Right lobe of liver (tissue), 6 donors: ENCODE measurements at regions not wholly inside any gene's neighbourhood (a gene's known extent, or its start where the extent isn't known, plus 50 kb on each side); places are given as distances from the start of the nearest gene placed in this dataset.

Source experiments
- ATAC-seq, 4 donors: fragments of 200-7000 bp; cut with Tn5 transposase; one replicate each; pipeline ENCODE4 v1.9.1; 2020; ENCODE audit warnings: mild to moderate bottlenecking in 4 of 4, moderate library complexity in 4 of 4
- DNase-seq, 3 donors: peaks; one replicate each; pipeline ENCODE4 v3.0.0-alpha.2; 2020
- H3K27ac ChIP-seq, 3 donors: fragments of 200-600 bp; one replicate each; pipeline ENCODE4 v1.8.0; 2022
- H3K27me3 ChIP-seq, 2 donors: fragments of 200-600 bp; one replicate each; pipeline ENCODE4 v1.8.0; 2022
- H3K36me3 ChIP-seq, 4 donors: fragments of 200-600 bp; sonication (generic) in 1 of 4; one replicate each; pipeline versions ENCODE4 v1.5.1 to v1.8.0; 2017 to 2022; ENCODE audit warnings: control low read depth in 1 of 4
- H3K4me1 ChIP-seq, 4 donors: fragments of 200-600 bp; sonication (generic) in 1 of 4; one replicate each; pipeline versions ENCODE4 v1.5.1 to v1.8.0; 2017 to 2022; ENCODE audit warnings: control low read depth in 1 of 4
- H3K4me3 ChIP-seq, 3 donors: fragments of 200-600 bp; one replicate each; pipeline ENCODE4 v1.8.0; 2022
- H3K9me3 ChIP-seq, 4 donors: fragments of 200-600 bp; sonication (generic) in 1 of 4; one replicate each; pipeline versions ENCODE4 v1.5.1 to v1.8.0; 2017 to 2022; ENCODE audit warnings: control low read depth in 1 of 4
- POLR2A ChIP-seq: fragments of 450-650 bp; IDR thresholded peaks from one replicate; pipeline ENCODE4 v1.6.1; 2017; ENCODE audit warnings: antibody characterized with exemption, mild to moderate bottlenecking
- WGBS: methylation state at CpG from one replicate; pipeline ENCODE4 v1.1.6; 2018; ENCODE audit warnings: low coverage, low lambda C conversion rate; ENCODE audit not compliant: insufficient coverage; ENCODE audit errors: missing lambda C conversion rate; 5-methylcytosine and 5-hydroxymethylcytosine counted together
- intact Hi-C, 2 donors: fragments of 100-400 bp; cut with DNase I; formaldehyde crosslinking; loops; one replicate each; pipeline versions ENCODE4 v1.11.2 to v1.14.1; 2022
- TF ChIP-seq, protein P1 (sequence below), 4 donors: fragments of 200-600 bp in 3 of 4; fragments of 450-650 bp in 1 of 4; IDR thresholded peaks; one replicate each; pipeline versions ENCODE4 v1.5.1 to v1.8.0; 2016 to 2022; ENCODE audit warnings: antibody characterized with exemption in 4 of 4, mild to moderate bottlenecking in 2 of 4
- donor health status: DM: no; HTN: yes; CAD: no.
- donor health status: DM: no; HTN: no; CAD: no.
- donor health status: DM: no; HTN: no; CAD: no.
- donor health status: DM: no; HTN: yes; CAD: no.
- donor health status: DM: no; HTN: yes; CAD: no.

DNA sequence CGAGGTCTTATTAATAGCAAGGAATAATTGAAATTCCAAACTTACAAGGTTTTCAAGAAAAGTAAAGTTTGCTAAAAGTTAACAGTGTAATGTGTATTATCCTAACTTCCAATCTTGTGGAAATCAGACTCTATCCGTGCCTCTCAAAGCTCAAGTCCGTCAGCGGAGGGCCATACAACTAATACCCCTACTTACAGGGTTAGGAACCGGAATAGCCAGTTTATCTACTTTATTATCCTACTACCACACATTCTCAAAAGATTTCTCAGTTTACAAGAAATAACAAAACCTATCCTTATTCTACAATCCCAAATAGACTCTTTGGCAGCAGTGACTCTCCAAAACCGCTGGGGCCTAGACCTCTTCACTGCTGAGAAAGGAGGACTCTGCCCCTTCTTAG lies 457.8 kb downstream of the PTPRC start:
- no peaks in the 10 kb centered on the region for H3K9me3 ChIP-seq
- no peak overlapping the region for H3K27ac ChIP-seq
- ATAC-seq (no peak), DNase-seq (no peak)
- H3K4me3 ChIP-seq = no peak overlapping the region
- intact Hi-C loops = no loop called here
- no peaks in the 10 kb centered on the region for H3K36me3 ChIP-seq
- 51% methylated on average over 5 of the region's 6 CpGs for WGBS
- TF ChIP-seq POLR2A = no peak
- TF ChIP-seq, protein P1, sequence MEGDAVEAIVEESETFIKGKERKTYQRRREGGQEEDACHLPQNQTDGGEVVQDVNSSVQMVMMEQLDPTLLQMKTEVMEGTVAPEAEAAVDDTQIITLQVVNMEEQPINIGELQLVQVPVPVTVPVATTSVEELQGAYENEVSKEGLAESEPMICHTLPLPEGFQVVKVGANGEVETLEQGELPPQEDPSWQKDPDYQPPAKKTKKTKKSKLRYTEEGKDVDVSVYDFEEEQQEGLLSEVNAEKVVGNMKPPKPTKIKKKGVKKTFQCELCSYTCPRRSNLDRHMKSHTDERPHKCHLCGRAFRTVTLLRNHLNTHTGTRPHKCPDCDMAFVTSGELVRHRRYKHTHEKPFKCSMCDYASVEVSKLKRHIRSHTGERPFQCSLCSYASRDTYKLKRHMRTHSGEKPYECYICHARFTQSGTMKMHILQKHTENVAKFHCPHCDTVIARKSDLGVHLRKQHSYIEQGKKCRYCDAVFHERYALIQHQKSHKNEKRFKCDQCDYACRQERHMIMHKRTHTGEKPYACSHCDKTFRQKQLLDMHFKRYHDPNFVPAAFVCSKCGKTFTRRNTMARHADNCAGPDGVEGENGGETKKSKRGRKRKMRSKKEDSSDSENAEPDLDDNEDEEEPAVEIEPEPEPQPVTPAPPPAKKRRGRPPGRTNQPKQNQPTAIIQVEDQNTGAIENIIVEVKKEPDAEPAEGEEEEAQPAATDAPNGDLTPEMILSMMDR (IDR thresholded peaks at IDR 0.05) = no peak
- no peaks in the 10 kb centered on the region for H3K4me1 ChIP-seq
- no peaks in the 10 kb centered on the region for H3K27me3 ChIP-seq

DNA sequence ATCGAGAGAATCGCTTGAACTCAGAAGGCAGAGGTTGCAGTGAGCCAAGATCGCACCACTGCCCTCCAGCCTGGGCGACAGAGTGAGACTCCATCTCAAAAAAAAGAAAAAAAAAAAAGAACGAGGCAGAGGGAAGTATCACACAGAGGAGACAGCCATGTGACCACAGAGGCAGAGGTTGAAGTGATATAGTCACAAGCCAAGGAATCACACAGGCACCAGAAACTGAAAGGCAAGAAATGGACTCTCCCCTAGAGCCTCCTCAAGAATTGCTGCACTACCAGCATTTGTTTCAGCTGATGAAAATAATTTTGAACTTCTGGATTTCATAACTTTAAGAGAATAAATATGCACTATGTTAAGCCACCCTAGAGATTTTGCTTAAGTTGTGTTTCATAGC lies 459.6 kb downstream of the PTPRC start:
- Histone ChIP-seq H3K4me3 (no peak overlapping the region), H3K36me3 (no peaks in the 10 kb centered on the region), H3K4me1 (no peaks in the 10 kb centered on the region), H3K9me3 (no peaks in the 10 kb centered on the region), H3K27ac (no peak overlapping the region), H3K27me3 (no peaks in the 10 kb centered on the region)
- intact Hi-C loops = no loop called here
- WGBS = no CpG with 5 or more reads among the region's 5 CpGs
- no peak for DNase-seq
- ATAC-seq = peak in 2 of 4 donors; percentile 38 to 46
- TF ChIP-seq POLR2A = no peak
- TF ChIP-seq, protein P1 (IDR thresholded peaks at IDR 0.05) = no peak

DNA sequence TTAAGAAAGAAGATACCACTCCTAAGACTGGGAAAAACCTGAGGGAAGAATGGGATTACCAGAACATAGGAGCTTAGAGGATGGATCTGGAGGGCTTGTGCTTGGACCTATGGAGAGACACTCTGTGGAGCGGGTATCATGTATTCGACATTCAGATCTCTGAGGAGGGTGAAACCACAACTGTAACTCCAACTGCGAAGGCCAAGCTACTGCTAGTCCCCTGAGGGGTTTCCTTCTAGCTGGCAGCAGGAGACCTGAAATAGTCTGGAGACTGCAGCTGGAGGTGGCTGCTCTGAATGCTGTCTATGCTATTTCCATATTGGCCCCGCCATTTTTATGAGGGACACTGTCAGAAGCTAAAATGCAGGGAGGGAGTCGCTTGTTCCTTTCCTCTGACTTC lies 462.3 kb downstream of the PTPRC start:
- WGBS = 66% methylated on average over 5 of the region's 5 CpGs
- Histone ChIP-seq H3K4me1 (no peaks in the 10 kb centered on the region), H3K9me3 (no peaks in the 10 kb centered on the region), H3K4me3 (no peak overlapping the region), H3K27ac (no peak overlapping the region), H3K36me3 (no peaks in the 10 kb centered on the region), H3K27me3 (no peaks in the 10 kb centered on the region)
- ATAC-seq (no peak), DNase-seq (no peak)
- intact Hi-C loops = no loop called here
- TF ChIP-seq, protein P1 (IDR thresholded peaks at IDR 0.05) = no peak
- no peak for TF ChIP-seq POLR2A

DNA sequence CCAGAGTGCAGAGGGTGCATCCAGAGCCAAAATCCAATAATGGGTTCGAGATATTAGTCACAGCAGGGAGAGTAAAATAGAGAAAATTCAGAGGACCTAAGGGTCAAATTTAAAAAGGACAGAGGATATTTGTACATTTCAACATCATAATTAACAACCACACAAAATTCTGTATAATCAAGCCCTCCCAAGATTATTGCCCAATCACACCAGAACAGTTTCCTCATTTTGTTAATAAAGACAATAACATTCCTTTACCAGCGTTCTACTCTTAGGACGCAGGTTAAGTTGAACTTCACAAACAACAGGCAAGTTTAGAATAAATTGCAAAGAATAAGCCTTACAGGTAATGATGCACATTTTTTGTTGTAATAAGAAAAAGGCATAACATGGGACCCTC lies 462.8 kb downstream of the PTPRC start:
- Histone ChIP-seq H3K27me3 (no peaks in the 10 kb centered on the region), H3K4me3 (no peak overlapping the region), H3K4me1 (no peaks in the 10 kb centered on the region), H3K36me3 (no peaks in the 10 kb centered on the region), H3K9me3 (no peaks in the 10 kb centered on the region), H3K27ac (no peak overlapping the region)
- 56% methylated on average over 3 of the region's 3 CpGs for WGBS
- DNase-seq (no peak), ATAC-seq (no peak)
- intact Hi-C loops = no loop called here
- no peak for TF ChIP-seq POLR2A
- TF ChIP-seq, protein P1 (IDR thresholded peaks at IDR 0.05) = no peak

DNA sequence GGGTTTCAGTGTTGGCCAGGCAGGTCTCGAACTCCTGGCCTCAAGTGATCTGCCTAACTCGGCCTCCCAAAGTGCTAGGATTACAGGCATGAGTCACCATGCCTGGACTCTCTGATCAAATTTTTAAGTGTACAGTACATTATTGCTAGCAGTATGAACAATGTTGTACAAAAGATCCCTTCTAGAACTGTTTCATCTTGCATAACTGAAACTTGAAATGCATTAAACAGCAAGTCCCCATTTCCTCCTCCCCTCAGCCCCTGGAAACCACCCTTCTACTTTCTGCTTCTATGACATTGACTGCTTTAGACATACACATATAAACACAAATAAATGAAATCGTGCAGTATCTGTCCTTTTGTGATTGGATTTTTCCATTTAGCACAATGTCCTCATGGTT lies 463.4 kb downstream of the PTPRC start:
- intact Hi-C loops = no loop called here
- 76% methylated on average over 2 of the region's 3 CpGs for WGBS
- Histone ChIP-seq H3K27me3 (no peaks in the 10 kb centered on the region), H3K4me3 (no peak overlapping the region), H3K9me3 (no peaks in the 10 kb centered on the region), H3K36me3 (no peaks in the 10 kb centered on the region), H3K27ac (no peak overlapping the region), H3K4me1 (no peaks in the 10 kb centered on the region)
- no peak for TF ChIP-seq POLR2A
- TF ChIP-seq, protein P1 (IDR thresholded peaks at IDR 0.05) = no peak
- DNase-seq (no peak), ATAC-seq (peak in 1 of 4 donors; percentile 17)
